H4 (cell line): ENCODE measurements at regions not wholly inside any gene's neighbourhood (a gene's known extent, or its start where the extent isn't known, plus 50 kb on each side); places are given as distances from the start of the nearest gene placed in this dataset.
"Not testable (repeated sequence)": the region's sequence is repeated elsewhere in the genome, so short reads cannot be mapped to it uniquely, and the experiment has no call there.

Experiments used
- DNase-seq: peaks from one replicate; pipeline ENCODE4 v3.0.0-alpha.2; 2015; ENCODE audit warnings: low spot score

DNA sequence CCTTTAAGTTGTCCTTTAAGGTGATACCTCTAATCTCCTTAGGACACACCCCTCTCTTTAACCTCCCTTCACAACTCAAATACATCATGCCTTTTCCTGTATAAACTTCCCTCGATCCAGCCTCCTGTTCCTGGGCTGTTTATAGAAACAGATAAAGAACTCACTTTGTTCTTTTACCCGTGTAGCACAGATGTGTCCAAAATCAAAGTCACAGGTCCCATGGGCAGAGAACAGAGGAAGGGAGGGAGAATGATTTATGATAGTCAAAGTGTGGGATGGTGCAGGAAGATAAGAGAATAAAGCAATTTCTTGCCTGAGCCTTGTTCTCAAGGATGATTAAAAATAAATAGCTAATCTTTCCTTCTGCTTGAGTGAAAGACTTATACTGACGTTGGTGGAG is 50.3 kb upstream of the CABCOCO1 start:
- DNase-seq, result no peak

DNA sequence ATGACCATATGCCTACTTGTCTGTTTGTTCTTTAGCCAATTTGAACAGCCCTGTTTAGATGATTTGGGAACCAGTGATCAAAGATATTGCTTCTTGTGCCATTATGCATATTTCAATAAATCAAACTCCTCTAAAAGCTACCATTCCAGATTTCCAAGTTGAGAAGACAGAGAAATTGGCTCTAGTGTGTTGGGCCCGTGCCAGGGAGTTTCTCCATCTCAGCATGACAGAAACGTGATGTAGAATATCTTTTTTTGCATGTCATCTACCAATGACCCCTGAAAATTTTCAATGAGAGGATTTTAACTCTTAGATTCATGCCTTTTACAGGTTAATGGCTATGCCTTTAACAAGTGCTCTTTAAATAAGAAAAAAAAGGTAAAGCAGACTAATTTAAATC is 50.7 kb upstream of the CABCOCO1 start:
- DNase-seq, result no peak

DNA sequence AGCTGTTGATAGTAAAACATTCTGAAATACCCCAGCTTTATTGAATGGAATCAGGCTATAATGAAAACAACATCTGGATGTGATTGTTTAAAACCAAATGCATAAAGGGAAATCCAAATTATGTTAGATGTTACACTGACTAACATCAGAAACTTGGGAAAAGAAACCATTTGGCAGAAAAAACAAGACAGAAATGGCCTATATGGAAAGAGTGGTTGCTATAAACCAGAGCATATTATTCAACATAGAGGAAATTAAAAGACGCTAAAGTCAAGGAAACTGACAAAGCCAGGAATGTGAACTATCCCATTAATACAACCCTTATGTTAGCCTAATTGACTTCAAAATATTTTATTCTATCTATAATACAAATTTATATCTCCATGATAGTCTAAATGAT is 53.0 kb upstream of the CABCOCO1 start:
- no peak for DNase-seq

DNA sequence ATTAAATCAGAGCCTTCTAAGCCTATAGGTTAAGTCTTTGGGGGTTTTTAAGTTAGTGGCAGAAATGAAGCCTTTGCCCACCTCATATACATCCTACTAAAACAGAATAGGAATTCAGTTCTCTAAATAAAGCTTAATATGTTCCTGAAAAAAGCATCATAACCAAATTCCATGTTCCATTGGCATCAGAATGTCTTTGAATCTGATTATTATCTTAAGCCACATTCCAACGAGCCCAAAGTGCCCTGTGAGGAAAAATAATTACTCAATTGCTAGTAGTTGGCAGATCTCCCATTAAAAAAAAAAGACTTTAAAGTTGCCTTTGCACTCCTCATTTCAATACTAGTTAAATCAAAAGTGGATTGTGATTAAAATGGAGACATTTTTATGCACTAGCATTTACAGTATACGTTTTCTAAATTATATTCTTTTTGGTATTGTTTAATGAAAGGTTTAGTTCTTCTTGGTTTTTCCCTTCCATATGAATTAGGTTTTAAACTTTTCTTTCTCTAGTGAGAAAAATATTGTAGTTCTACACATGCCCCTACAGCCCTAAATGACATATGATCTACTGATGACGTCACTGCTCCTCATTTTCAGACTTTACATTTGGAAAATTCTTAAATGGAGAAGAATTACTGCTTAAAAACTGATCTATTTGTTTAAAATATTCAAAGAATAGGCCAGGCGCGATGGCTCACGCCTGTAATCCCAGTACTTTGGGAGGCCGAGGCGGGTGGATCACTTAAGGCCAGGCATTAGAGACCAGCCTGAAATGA is 54.3 kb upstream of the CABCOCO1 start:
- DNase-seq, result no peak

DNA sequence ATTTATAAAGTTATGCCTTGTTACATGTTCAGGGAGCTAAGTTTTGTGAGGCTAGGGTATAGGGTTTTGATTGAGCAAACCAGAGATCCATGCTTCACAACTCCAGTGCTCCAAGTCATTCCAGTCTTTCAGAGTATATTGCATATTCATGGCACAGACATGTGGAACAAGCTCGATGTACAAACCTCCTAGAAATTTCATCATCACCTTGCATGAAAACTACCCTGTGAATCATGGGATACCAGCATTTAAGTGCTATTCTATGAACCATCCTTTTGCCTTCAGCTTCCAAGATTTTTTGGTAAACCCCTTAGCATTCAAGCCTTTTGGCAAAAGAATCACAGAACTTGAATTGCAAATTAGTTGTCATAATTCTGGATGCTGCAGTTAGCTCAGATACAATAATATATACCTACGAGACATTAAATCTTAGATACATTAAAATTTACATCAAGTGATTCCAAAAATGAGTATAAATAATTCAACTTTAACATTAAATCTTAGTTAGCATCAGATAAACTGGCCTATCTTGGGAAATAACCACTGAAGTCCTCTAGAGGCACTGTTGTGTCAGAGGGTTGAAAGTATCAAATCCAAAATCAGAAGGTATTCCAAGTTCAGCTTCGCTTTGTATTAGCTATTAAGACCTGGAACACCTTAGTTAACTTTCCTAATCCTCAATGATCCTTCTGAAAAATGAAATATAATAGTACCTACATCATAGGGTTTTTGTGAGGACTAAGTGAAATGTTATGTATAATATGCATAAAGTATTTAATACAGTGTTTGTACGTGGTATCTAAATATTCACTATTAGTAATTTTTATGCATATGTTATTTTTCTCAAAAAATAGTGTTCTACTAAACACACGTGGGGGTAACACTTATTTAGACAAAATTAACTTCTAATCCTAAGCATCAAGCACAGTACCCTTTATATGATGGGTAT is 55.5 kb upstream of the CABCOCO1 start:
- peak; percentile 16 for DNase-seq

DNA sequence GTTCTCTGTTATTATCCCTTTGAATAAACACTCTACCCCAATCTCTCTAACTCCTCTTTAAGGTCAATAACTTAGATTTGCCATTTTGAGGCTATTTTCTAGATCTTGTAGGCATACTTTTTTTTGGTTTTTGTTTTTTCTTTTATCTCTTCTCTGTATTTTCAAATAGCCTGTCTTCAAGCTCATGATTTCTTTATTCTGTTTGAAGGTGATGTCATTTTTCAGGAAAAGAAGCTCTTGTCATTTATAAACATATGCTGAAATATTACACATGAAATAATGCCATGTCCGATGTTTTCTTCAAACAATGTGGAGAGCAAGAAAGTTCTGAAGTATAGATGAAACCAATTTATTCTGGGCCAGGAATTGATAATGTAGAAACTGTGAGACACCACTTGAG is 57.5 kb upstream of the CABCOCO1 start:
- no peak for DNase-seq

DNA sequence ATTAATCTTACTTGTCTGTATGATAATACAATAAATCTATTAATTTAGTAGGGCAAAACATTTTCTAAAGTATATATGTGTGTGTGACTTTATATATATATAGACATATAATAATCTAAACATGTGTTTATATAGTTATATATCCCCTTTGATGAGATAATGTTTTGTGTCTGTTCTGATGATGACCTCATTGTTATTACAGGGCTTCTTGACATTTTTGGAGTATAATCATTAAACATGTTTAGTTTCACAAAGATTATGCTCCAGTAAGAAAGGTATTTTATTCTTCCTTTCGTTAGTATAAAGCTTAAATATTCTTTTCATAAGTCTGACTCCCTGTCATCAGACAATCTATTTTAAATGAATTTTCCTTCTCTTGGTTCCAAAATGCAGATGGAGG is 62.3 kb upstream of the CABCOCO1 start:
- no peak for DNase-seq

DNA sequence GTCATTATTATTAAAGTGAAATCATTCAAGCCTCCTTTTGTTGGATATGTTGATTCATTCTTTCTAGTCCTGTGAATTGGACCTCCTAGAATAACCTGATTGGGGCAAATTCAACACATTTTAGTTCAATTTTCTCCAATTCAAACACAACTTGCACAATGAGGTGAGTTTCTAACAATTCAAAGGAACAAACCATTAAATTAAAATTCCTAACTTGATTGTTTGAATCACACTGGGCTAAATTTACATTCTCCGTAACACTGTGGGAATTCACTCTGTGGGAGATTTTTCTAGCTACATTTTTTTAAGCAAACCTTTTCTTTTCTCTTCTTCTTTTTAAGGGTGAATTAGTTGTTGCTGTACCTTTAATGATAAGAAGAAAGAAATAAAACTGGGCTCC is 68.3 kb upstream of the CABCOCO1 start:
- no peak for DNase-seq

DNA sequence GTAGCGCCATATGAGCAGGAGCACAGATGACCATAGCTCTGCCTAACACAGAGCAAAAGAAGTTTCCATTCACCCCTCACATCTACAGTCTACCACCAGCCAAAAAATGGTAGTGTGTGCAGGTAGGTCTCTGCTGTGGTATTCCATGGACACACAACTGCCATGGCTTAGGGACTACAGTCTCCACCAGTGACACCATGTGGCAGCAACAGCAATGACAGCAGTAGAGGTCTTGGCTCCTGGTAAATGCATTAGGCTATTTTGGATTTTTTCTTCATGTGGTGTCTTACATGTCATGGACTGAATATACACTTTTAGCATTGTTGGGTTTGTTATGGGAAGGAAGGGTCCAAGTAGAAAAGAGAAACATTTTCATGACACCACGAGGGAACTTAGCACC is 70.1 kb upstream of the CABCOCO1 start:
- peak; percentile 49 for DNase-seq

DNA sequence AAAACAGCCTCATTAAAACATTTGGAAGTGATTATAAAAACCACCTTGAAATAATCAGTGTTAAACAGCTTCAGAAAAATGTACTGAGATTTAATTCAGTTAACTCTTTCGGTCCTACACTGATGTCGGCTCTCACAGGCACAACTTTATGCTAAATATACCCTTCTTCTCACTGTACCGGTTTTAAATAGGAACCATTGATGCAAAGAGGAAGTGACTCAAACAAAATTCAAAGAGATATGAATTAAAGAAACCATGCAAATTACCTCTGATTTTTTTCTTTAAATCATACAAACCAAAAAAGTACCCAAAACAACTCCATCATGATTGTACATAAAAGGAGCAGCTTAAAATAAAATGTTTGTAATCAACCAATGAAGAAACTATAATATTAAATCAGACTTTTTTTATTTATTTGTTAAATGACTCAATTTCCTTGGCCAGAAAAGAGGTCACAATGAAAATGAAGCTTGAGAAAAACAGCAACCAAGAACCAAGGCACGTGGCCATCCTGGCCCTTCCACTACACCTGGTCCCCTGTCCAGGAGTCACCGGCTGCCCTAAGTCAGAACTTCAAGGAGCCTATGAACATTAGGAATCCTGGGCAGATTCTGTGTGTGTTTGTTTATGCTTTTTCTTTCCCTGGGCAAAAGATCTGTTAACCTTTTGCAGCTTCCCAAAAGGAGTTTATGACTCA is 73.0 kb upstream of the CABCOCO1 start:
- DNase-seq, result no peak

DNA sequence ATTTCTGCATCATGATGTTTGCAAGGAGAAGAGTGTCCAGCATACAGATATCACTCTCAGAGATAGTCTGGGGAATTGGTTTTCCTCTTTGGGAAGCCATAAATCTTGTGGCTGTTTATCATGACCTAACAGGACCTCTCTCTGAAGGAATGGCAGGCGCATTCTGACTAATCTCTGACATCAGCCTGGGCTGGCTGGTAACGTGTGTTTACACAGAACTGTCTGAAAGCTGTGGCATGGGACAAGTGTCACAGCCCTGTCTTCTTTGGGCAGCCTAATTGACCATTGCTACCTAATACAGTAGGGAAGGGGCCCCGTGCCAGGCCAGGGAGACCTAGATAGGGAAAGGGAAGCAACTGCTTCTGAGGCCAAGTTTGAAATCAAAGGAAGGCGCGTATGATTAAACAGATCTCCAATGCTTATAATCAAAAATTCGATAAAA is 73.9 kb upstream of the CABCOCO1 start:
- peak; percentile 9 for DNase-seq

DNA sequence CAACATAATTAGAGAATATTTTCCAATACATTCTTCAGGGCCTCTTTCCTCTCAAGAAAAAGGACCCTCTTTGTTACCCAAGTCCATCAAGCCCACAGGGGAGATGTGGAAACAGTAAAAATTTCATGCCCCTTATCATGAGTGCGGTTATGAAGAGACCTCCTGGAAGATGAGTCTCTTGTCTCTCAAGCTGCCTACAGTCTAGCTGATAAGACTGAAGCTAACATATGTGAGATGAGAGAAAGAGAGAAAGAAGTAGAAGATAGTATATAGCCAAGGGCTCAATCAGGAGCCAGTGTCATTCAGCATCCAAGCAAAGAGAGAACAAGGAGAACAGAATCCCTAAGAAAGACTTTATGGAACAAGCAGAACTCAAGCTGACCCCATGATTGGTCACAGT is 75.9 kb upstream of the CABCOCO1 start:
- DNase-seq, result no peak

DNA sequence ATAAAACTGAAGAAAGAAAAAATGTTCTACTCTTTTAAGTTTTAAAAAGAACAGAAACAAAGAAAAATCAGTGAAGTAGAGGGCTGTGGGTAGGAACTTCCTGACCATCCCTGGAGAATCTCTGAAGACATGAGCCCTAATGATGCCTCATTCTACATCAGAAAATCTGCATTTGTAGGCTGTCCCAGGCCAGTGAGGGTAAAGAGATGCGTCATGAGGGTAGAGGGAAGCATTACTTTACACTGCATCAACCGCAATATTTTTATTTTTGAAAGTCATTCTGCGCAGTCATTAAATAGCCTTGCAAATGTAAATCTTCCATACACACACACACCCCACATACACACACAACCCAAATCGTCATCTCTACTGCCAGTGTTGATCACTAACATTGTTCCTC is 82.1 kb upstream of the CABCOCO1 start:
- no peak for DNase-seq

DNA sequence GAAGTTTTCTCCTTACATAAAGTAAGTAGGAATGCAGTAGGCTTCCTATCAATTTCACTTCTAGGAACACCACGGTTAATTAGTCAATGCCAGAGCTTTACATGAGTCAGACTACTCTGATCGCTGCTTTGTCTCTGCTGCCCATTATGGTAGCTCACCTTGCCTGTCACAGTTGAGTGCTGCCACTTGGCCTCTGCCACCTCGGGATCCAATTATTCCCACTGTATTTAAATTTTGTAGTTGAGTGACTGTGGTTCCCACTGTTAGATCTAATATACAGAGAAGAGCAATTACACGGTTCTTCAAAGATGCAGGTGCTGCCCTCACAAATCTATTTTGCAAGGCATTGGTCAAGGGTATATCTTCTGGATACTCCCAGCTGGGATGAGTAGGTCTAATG is 92.5 kb upstream of the CABCOCO1 start:
- DNase-seq, result not testable (repeated sequence)

DNA sequence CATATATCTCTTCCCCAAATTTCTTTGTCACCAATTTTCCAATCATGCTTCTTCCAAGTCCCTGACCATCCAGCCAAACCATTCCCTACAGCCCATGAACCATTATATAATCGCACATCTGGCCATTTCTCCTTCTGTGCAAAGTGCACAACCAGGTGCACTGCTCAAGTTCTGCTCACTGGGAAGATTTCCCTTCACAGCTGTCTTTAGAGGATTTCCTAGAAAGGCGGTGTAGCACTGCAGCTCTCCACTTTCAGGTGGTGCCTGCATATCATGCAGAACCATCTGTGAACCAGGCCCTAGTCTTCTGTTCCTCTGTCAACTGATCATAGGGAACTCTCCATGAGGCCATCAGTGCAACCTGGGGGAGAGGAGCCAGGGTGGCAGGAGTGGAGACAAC is 95.0 kb upstream of the CABCOCO1 start:
- no peak for DNase-seq

DNA sequence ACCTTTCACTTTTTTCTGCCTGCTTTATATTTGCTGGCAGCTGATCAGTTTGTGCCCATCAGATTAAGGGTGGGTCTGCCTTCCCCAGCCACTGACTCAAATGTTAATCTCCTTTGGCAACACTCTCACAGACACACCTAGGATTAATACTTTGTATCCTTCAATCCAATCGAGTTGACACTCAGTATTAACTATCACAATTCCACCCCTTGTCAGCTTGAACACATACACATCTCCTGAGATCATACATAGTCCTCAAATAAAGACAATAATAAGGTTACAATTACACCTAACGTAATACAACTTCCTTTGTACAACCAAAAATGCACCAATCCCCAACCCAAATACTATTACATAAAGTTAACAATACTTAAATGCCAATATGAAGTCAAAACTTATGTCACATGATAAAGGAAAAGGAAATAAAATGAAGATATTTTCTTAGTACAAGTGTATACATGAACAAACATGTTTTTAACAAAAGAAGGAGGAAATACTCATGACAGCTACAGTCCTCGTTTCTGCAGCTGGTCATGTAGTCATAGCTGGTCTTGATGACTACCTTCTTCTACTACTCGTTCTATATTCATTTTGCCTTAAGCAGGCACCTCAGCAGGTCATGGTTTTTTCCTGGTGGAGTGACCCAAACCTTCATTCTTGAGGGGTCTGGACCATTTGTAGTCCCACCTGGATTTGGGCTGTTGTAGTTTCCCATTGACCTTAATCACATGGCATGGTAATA is 96.7 kb upstream of the CABCOCO1 start:
- DNase-seq, result no peak

DNA sequence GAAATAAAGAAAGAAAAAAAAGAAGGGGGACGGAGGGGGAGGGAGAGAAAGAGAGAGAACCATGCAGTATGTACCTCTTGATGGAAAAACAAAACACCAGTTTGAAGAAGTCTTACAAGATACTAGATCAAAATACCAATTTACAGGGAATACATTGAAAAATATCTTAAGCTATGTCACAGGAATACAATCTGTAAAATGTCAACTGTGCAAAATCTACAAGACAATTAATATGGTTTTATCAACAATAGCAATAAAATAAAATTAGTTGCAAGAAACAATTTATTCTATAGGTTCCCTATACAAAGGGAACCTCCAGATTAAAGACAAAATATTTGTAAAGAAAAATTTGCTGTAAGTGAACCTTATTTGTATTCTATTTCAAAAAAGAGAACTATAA is 98.3 kb upstream of the CABCOCO1 start:
- DNase-seq, result no peak

DNA sequence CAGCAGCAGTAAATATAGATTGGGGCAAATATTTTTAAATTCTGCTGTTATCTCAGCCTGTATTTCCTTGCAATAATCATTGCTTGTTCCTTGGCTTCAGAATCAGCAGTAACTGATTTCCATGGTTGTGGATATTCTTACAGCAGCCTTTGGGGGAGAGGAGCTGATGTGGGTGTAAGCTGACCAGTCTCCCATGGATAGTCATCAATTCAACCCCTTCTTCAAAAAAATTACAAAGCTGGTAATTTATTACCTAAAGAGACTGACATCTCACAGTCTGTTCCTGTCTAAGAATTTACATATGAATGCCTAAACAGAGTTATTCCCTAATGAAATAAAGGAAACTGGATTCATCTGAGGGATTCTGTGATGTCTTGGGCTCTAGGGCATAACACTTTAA is 103.1 kb upstream of the CABCOCO1 start:
- no peak for DNase-seq

DNA sequence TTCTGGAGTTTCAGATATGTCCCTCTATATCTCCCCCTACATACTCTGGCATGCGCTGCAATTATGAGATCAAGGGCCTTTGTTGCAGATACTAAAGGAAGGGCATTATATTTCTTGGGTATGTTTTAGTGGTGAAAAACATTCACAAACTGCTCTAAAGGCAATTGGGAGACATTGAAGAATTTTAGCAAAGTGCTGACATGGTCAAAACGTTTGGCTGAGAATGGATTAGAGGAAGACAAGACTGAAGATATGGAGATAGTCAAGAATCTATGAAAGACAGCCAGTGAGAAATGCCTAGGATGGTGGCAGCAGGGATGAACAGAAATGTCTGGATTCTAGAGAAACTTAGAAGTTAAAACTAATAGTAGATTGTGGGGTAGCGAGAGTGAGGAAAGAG is 104.5 kb upstream of the CABCOCO1 start:
- no peak for DNase-seq

DNA sequence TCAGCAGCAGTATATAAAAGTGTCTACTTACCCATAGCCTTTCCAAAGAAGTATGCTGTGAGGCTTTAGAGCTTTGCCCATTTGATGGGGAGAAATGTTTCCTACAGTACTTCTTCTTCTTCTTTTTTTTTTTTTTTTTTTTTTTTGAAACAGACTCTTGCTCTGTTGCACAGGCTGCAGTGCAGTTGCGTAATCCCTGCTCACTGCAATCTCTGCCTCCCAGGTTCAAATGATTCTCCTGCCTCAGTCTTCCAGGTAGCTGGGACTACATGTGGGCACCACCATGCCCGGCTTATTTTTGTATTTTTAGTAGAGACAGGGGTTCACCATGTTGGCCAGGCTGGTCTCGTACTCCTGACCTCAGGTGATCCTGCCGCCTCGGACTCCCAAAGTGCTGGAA is 101.7 kb upstream of the TMEM26 start:
- no peak for DNase-seq

DNA sequence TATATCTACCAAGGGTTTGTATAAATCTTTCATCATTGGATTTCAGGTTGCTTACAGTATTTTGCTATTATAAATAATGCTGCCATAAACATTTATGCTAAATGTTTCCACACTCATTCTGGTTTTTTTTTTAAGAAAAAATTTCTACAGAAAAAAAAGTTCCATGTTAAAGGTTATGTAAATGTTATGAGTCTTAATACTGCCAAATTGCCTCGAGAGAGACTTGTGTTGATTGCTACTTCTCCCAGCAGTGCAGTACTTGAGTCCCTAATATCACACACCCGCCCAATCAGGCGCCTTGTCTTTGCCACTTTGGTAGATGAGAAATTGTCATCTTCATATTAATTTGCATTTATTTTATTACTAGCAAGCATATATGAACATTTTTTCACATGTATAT is 96.7 kb upstream of the TMEM26 start:
- no peak for DNase-seq

DNA sequence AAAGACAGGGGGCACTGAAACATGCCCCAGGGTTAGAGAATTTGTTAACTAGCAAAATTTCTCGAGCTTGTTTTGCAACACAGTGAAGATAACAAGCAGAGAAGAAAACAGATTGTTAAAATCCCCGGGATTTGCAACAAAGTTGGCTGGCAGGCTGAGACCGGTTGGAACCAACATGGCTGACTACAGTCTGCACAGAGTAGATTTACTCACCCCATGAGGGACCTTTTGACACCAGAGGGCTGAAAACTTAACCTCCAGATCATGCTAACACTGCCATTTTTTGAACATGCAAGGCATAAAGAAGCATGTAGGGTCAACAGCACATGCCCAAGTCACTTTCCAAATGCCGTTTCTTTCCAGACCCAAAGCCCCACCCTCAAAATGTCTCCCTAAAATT is 95.2 kb upstream of the TMEM26 start:
- DNase-seq, result no peak
